Thoracic aorta (tissue), 2 donors: ENCODE measurements at regions not wholly inside any gene's neighbourhood (a gene's known extent, or its start where the extent isn't known, plus 50 kb on each side); places are given as distances from the start of the nearest gene placed in this dataset.

Experiments
- ATAC-seq: fragments of 150-250 bp; one replicate; pipeline ENCODE4 v1.8.0; 2017; ENCODE audit warnings: low read depth; ENCODE audit not compliant: insufficient number of reproducible peaks, low FRiP score
- DNase-seq: peaks from one replicate; pipeline ENCODE4 v3.0.0-alpha.2; 2020; ENCODE audit warnings: low spot score
- H3K27ac ChIP-seq, 2 donors: fragments of 200-600 bp; sonication (generic); 1 replicate in 1 of 2; 2 replicates in 1 of 2; pipeline ENCODE4 v1.5.1; 2016; ENCODE audit warnings: mild to moderate bottlenecking in 2 of 2, moderate library complexity in 2 of 2
- H3K27me3 ChIP-seq: fragments of 200-600 bp; sonication (generic); replicated peaks from 2 replicates; pipeline ENCODE4 v1.6.0; 2016; ENCODE audit warnings: mild to moderate bottlenecking; ENCODE audit not compliant: insufficient read depth
- H3K36me3 ChIP-seq: fragments of 200-600 bp; sonication (generic); one replicate; pipeline ENCODE4 v1.5.1; 2016
- H3K4me1 ChIP-seq, 2 donors: fragments of 200-600 bp; sonication (generic); 1 replicate in 1 of 2; 2 replicates in 1 of 2; pipeline versions ENCODE4 v1.5.1 to v1.6.0; 2016; ENCODE audit warnings: low read depth in 2 of 2, mild to moderate bottlenecking in 1 of 2; ENCODE audit not compliant: control insufficient read depth in 1 of 2
- H3K4me3 ChIP-seq: fragments of 200-600 bp; sonication (generic); 2 replicates; pipeline ENCODE4 v1.5.1; 2016; ENCODE audit warnings: mild to moderate bottlenecking
- H3K9me3 ChIP-seq: fragments of 200-600 bp; sonication (generic); 2 replicates; pipeline ENCODE4 v1.5.1; 2016
- CTCF ChIP-seq: fragments of 200-600 bp; sonication (generic); IDR thresholded peaks from one replicate; pipeline ENCODE4 v1.5.1; 2019; ENCODE audit warnings: antibody characterized with exemption

- no peaks in the 10 kb centered on the region for H3K27me3 ChIP-seq
- TF ChIP-seq CTCF, result no peak
- H3K9me3 ChIP-seq, result no peaks in the 10 kb centered on the region
- no peak overlapping the region for H3K27ac ChIP-seq
- no peaks in the 10 kb centered on the region for H3K4me1 ChIP-seq
- no peaks in the 10 kb centered on the region for H3K36me3 ChIP-seq
- ATAC-seq (no peak), DNase-seq (no peak)
- H3K4me3 ChIP-seq, result no peak overlapping the region
Observed at GRCh38 chr2:118687698-118688097, 159.8 kb downstream of the EN1 start.

- ATAC-seq, result no peak
- Histone ChIP-seq H3K27ac (no peak overlapping the region), H3K27me3 (no peaks in the 10 kb centered on the region), H3K4me1 (no peaks in the 10 kb centered on the region), H3K9me3 (no peaks in the 10 kb centered on the region), H3K4me3 (no peak overlapping the region), H3K36me3 (no peaks in the 10 kb centered on the region)
- no peak for TF ChIP-seq CTCF
- no peak for DNase-seq
Observed at GRCh38 chr2:118687192-118687591, 160.3 kb downstream of the EN1 start.

- ATAC-seq, result no peak
- H3K27ac ChIP-seq, result no peak overlapping the region
- no peak for TF ChIP-seq CTCF
- H3K4me1 ChIP-seq, result no peaks in the 10 kb centered on the region
- H3K9me3 ChIP-seq, result no peaks in the 10 kb centered on the region
- H3K4me3 ChIP-seq, result no peak overlapping the region
- H3K36me3 ChIP-seq, result no peaks in the 10 kb centered on the region
- no peaks in the 10 kb centered on the region for H3K27me3 ChIP-seq
- no peak for DNase-seq
Observed at GRCh38 chr2:118686346-118686745, 161.1 kb downstream of the EN1 start.

- Histone ChIP-seq H3K4me1 (no peaks in the 10 kb centered on the region), H3K36me3 (no peaks in the 10 kb centered on the region), H3K4me3 (no peak overlapping the region), H3K27ac (no peak overlapping the region), H3K27me3 (no peaks in the 10 kb centered on the region), H3K9me3 (no peaks in the 10 kb centered on the region)
- no peak for TF ChIP-seq CTCF
- DNase-seq (no peak), ATAC-seq (no peak)
Observed at GRCh38 chr2:118683460-118683859, 164.0 kb downstream of the EN1 start.

GRCh38 chr2:118678985-118679384, 168.5 kb downstream of the EN1 start:
- Histone ChIP-seq H3K27me3 (no peaks in the 10 kb centered on the region), H3K4me1 (no peaks in the 10 kb centered on the region), H3K9me3 (no peaks in the 10 kb centered on the region), H3K4me3 (no peak overlapping the region), H3K27ac (no peak overlapping the region), H3K36me3 (no peaks in the 10 kb centered on the region)
- ATAC-seq, result no peak
- DNase-seq, result no peak
- no peak for TF ChIP-seq CTCF
